HUES64 (cell line): ENCODE measurements at regions not wholly inside any gene's neighbourhood (a gene's known extent, or its start where the extent isn't known, plus 50 kb on each side); places are given as distances from the start of the nearest gene placed in this dataset.
"Not testable (repeated sequence)": the region's sequence is repeated elsewhere in the genome, so short reads cannot be mapped to it uniquely, and the experiment has no call there.

Source experiments
- H3K27ac ChIP-seq: 2 replicates; pipeline ENCODE4 v1.7.0; 2013; ENCODE audit warnings: low read depth, low read length, inconsistent platforms
- H3K27me3 ChIP-seq: 2 replicates; pipeline ENCODE4 v1.6.1; 2013; ENCODE audit warnings: mild to moderate bottlenecking, low read length; ENCODE audit not compliant: insufficient read depth
- H3K36me3 ChIP-seq: 2 replicates; pipeline ENCODE4 v1.6.1; 2013; ENCODE audit warnings: mild to moderate bottlenecking, low read length; ENCODE audit not compliant: insufficient read depth
- H3K4me1 ChIP-seq: 2 replicates; pipeline ENCODE4 v1.6.1; 2013; ENCODE audit warnings: mild to moderate bottlenecking, low read length, moderate library complexity; ENCODE audit not compliant: insufficient read depth
- H3K4me3 ChIP-seq: 2 replicates; pipeline ENCODE4 v1.5.1; 2013; ENCODE audit warnings: mild to moderate bottlenecking, low read length, moderate library complexity
- H3K9ac ChIP-seq: 2 replicates; pipeline ENCODE4 v1.6.1; 2013; ENCODE audit warnings: mild to moderate bottlenecking, low read depth, low read length
- H3K9me3 ChIP-seq: 2 replicates; pipeline ENCODE4 v1.6.1; 2013; ENCODE audit warnings: low read depth, low read length; ENCODE audit not compliant: insufficient read depth
- WGBS: fragments of 150-250, 120-280 bp; methylation state at CpG from one replicate; pipeline ENCODE4 v1.1.7; 2013; ENCODE audit warnings: missing lambda C conversion rate; 5-methylcytosine and 5-hydroxymethylcytosine counted together

GRCh38 chr17:20716481-20716880 is 137.0 kb downstream of the CDRT15L2 start:
- H3K4me3 ChIP-seq, H3K4me1 ChIP-seq, H3K27me3 ChIP-seq, H3K9me3 ChIP-seq, H3K9ac ChIP-seq, H3K27ac ChIP-seq, H3K36me3 ChIP-seq: not testable (repeated sequence)
- 100% methylated on average over 1 of the region's 3 CpGs for WGBS

GRCh38 chr17:20721171-20721570 is 141.6 kb downstream of the CDRT15L2 start:
- H3K9ac ChIP-seq: no peak overlapping the region
- H3K4me3 ChIP-seq: no peak overlapping the region
- WGBS: 95% methylated on average over 5 of the region's 5 CpGs
- H3K27ac ChIP-seq: no peak overlapping the region
- no peaks in the 10 kb centered on the region for H3K27me3 ChIP-seq
- H3K36me3 ChIP-seq: no peaks in the 10 kb centered on the region
- no peaks in the 10 kb centered on the region for H3K4me1 ChIP-seq
- H3K9me3 ChIP-seq: no peaks in the 10 kb centered on the region

GRCh38 chr17:20724391-20724790 is 144.9 kb downstream of the CDRT15L2 start:
- H3K9ac ChIP-seq, H3K27ac ChIP-seq, H3K27me3 ChIP-seq, H3K9me3 ChIP-seq, H3K4me3 ChIP-seq, H3K36me3 ChIP-seq, H3K4me1 ChIP-seq: not testable (repeated sequence)
- 88% methylated on average over 1 of the region's 1 CpG for WGBS

- not testable (repeated sequence) for H3K27me3 ChIP-seq, H3K9me3 ChIP-seq, H3K4me1 ChIP-seq, H3K36me3 ChIP-seq, H3K27ac ChIP-seq, H3K9ac ChIP-seq, H3K4me3 ChIP-seq
- WGBS: 97% methylated on average over 6 of the region's 7 CpGs
Observed at GRCh38 chr17:20727201-20727600, 147.7 kb downstream of the CDRT15L2 start.

- WGBS: no CpG with 5 or more reads among the region's 1 CpG
- H3K4me1 ChIP-seq: no peaks in the 10 kb centered on the region
- H3K36me3 ChIP-seq: no peaks in the 10 kb centered on the region
- H3K4me3 ChIP-seq: no peak overlapping the region
- H3K27me3 ChIP-seq: no peaks in the 10 kb centered on the region
- H3K9ac ChIP-seq: no peak overlapping the region
- H3K27ac ChIP-seq: no peak overlapping the region
- H3K9me3 ChIP-seq: no peaks in the 10 kb centered on the region
Observed at GRCh38 chr17:20728181-20728580, 148.7 kb downstream of the CDRT15L2 start.

GRCh38 chr17:20731131-20731530 is 151.6 kb downstream of the CDRT15L2 start:
- 87% methylated on average over 4 of the region's 6 CpGs for WGBS
- H3K36me3 ChIP-seq, H3K27me3 ChIP-seq, H3K9ac ChIP-seq, H3K4me1 ChIP-seq, H3K9me3 ChIP-seq, H3K4me3 ChIP-seq, H3K27ac ChIP-seq: not testable (repeated sequence)

GRCh38 chr17:20733923-20734322 is 154.4 kb downstream of the CDRT15L2 start:
- no peak overlapping the region for H3K9ac ChIP-seq
- no peaks in the 10 kb centered on the region for H3K27me3 ChIP-seq
- H3K9me3 ChIP-seq: no peaks in the 10 kb centered on the region
- H3K36me3 ChIP-seq: no peaks in the 10 kb centered on the region
- no peaks in the 10 kb centered on the region for H3K4me1 ChIP-seq
- no peak overlapping the region for H3K4me3 ChIP-seq
- H3K27ac ChIP-seq: no peak overlapping the region
- WGBS: 97% methylated on average over 13 of the region's 13 CpGs

GRCh38 chr17:20735796-20736195 is 156.3 kb downstream of the CDRT15L2 start:
- 96% methylated on average over 3 of the region's 3 CpGs for WGBS
- H3K36me3 ChIP-seq: no peaks in the 10 kb centered on the region
- H3K27ac ChIP-seq: no peak overlapping the region
- H3K27me3 ChIP-seq: no peaks in the 10 kb centered on the region
- no peak overlapping the region for H3K4me3 ChIP-seq
- H3K9me3 ChIP-seq: no peaks in the 10 kb centered on the region
- H3K9ac ChIP-seq: no peak overlapping the region
- no peaks in the 10 kb centered on the region for H3K4me1 ChIP-seq

- not testable (repeated sequence) for H3K4me1 ChIP-seq, H3K9me3 ChIP-seq
- 97% methylated on average over 4 of the region's 7 CpGs for WGBS
Observed at GRCh38 chr17:20737636-20738035, 158.1 kb downstream of the CDRT15L2 start.

GRCh38 chr17:20771104-20771503 is 191.6 kb downstream of the CDRT15L2 start:
- no peak overlapping the region for H3K27ac ChIP-seq

More at GRCh38 chr17:20737636-20738035, 158.1 kb downstream of the CDRT15L2 start:
- not testable (repeated sequence) for H3K4me3 ChIP-seq, H3K9ac ChIP-seq, H3K36me3 ChIP-seq, H3K27me3 ChIP-seq, H3K27ac ChIP-seq

GRCh38 chr17:20774472-20775135 is 195.1 kb downstream of the CDRT15L2 start:
- Histone ChIP-seq H3K4me3 (no peak overlapping the region), H3K27me3 (no peaks in the 10 kb centered on the region), H3K27ac (no peak overlapping the region), H3K36me3 (no peaks in the 10 kb centered on the region), H3K9ac (no peak overlapping the region), H3K9me3 (no peaks in the 10 kb centered on the region), H3K4me1 (no peaks in the 10 kb centered on the region)
- WGBS: 98% methylated on average over 4 of the region's 4 CpGs

More at GRCh38 chr17:20771104-20771503, 191.6 kb downstream of the CDRT15L2 start:
- Histone ChIP-seq H3K4me1 (no peaks in the 10 kb centered on the region), H3K36me3 (no peaks in the 10 kb centered on the region), H3K9me3 (no peaks in the 10 kb centered on the region), H3K27me3 (no peaks in the 10 kb centered on the region), H3K9ac (no peak overlapping the region), H3K4me3 (no peak overlapping the region)
- WGBS: 93% methylated on average over 8 of the region's 8 CpGs

- Histone ChIP-seq H3K36me3 (no peaks in the 10 kb centered on the region), H3K27ac (no peak overlapping the region), H3K9ac (no peak overlapping the region), H3K4me1 (no peaks in the 10 kb centered on the region), H3K9me3 (no peaks in the 10 kb centered on the region), H3K27me3 (no peaks in the 10 kb centered on the region), H3K4me3 (no peak overlapping the region)
- WGBS: 92% methylated on average over 17 of the region's 19 CpGs
Observed at GRCh38 chr17:20775331-20775730, 195.8 kb downstream of the CDRT15L2 start.
